Upper lobe of left lung (tissue), 6 donors: ENCODE measurements at regions not wholly inside any gene's neighbourhood (a gene's known extent, or its start where the extent isn't known, plus 50 kb on each side); places are given as distances from the start of the nearest gene placed in this dataset.
A peak's percentile ranks its signal among the peaks of the same experiment; 100 is the strongest.

Experiments used
- ATAC-seq, 2 donors: fragments of 200-7000 bp; cut with Tn5 transposase; one replicate each; pipeline ENCODE4 v1.9.1; 2022; ENCODE audit warnings: mild to moderate bottlenecking in 2 of 2, moderate library complexity in 2 of 2; ENCODE audit not compliant: low FRiP score in 2 of 2
- DNase-seq, 2 donors: peaks; one replicate each; pipeline ENCODE4 v3.0.0-alpha.2; 2019 to 2020
- H3K27ac ChIP-seq, 4 donors: fragments of 200-600 bp; sonication (generic); one replicate each; pipeline ENCODE4 v1.5.1; 2016 to 2019
- H3K27me3 ChIP-seq, 4 donors: fragments of 200-600 bp; sonication (generic); one replicate each; pipeline ENCODE4 v1.5.1; 2017 to 2019
- H3K36me3 ChIP-seq, 4 donors: fragments of 200-600 bp; sonication (generic); one replicate each; pipeline ENCODE4 v1.5.1; 2016 to 2019
- H3K4me1 ChIP-seq, 4 donors: fragments of 200-600 bp; sonication (generic); one replicate each; pipeline ENCODE4 v1.5.1; 2018 to 2019
- H3K4me3 ChIP-seq, 4 donors: fragments of 200-600 bp; sonication (generic); one replicate each; pipeline ENCODE4 v1.5.1; 2017 to 2019; ENCODE audit warnings: mild to moderate bottlenecking in 2 of 4, moderate library complexity in 1 of 4
- H3K9me3 ChIP-seq, 4 donors: fragments of 200-600 bp; sonication (generic); one replicate each; pipeline ENCODE4 v1.5.1; 2018 to 2019
- CTCF ChIP-seq, 6 experiments: fragments of 450-650 bp in 4 of 6; fragments of 200-600 bp in 2 of 6; sonication (generic) in 2 of 6; IDR thresholded peaks; one replicate each; pipeline ENCODE4 v1.5.1; 2016 to 2019; ENCODE audit warnings: antibody characterized with exemption in 6 of 6
- EP300 ChIP-seq, 4 donors: sonication (generic); formaldehyde crosslinking; IDR thresholded peaks; one replicate each; pipeline ENCODE4 v1.5.1; 2017; ENCODE audit warnings: antibody characterized with exemption in 4 of 4, control low read depth in 2 of 4
- POLR2A ChIP-seq, 4 donors: fragments of 450-650 bp; IDR thresholded peaks; one replicate each; pipeline ENCODE4 v1.5.1; 2016 to 2017; ENCODE audit warnings: antibody characterized with exemption in 4 of 4, mild to moderate bottlenecking in 2 of 4
- POLR2AphosphoS5 ChIP-seq, 2 donors: sonication (generic); formaldehyde crosslinking; IDR thresholded peaks; one replicate each; pipeline ENCODE4 v1.5.1; 2017; ENCODE audit warnings: antibody characterized with exemption in 2 of 2
- WGBS, 2 donors: methylation state at CpG; one replicate each; pipeline ENCODE4 v1.1.5; 2017 to 2018; 5-methylcytosine and 5-hydroxymethylcytosine counted together
- donor health status: DM: no; HTN: no; CAD: no; lungs with moderate emphysema.
- donor health status: DM: no; HTN: yes; CAD: no; lungs with severe emphysema.

GRCh38 chr5:52685566-52685965, 102.2 kb upstream of the ITGA1 start:
- 59 to 77% methylated on average over 1 of the region's 1 CpG for WGBS, 2 donors

GRCh38 chr5:52685971-52686370, 101.7 kb upstream of the ITGA1 start:
- DNase-seq (no peak), ATAC-seq (no peak)
- Histone ChIP-seq H3K9me3 (no peaks in the 10 kb centered on the region), H3K4me3 (no peak overlapping the region), H3K27ac (no peak overlapping the region), H3K27me3 (no peaks in the 10 kb centered on the region), H3K4me1 (peaks cover 10 to 14% (median 12%) of the 10 kb centered on the region in 4 donors), H3K36me3 (no peaks in the 10 kb centered on the region)
- TF ChIP-seq POLR2AphosphoS5 (IDR thresholded peaks at IDR 0.05) (no peak), CTCF (IDR thresholded peaks at IDR 0.05) (no peak), EP300 (IDR thresholded peaks at IDR 0.05) (no peak), POLR2A (IDR thresholded peaks at IDR 0.05) (no peak)
- 85 to 90% methylated on average over 4 of the region's 4 CpGs for WGBS, 2 donors

More at GRCh38 chr5:52685566-52685965, 102.2 kb upstream of the ITGA1 start:
- Histone ChIP-seq H3K4me3 (no peak overlapping the region), H3K27me3 (no peaks in the 10 kb centered on the region), H3K4me1 (peaks cover 8 to 10% (median 9%) of the 10 kb centered on the region in 4 donors), H3K9me3 (no peaks in the 10 kb centered on the region), H3K27ac (no peak overlapping the region), H3K36me3 (no peaks in the 10 kb centered on the region)
- TF ChIP-seq CTCF (IDR thresholded peaks at IDR 0.05) (no peak), POLR2AphosphoS5 (IDR thresholded peaks at IDR 0.05) (no peak), POLR2A (IDR thresholded peaks at IDR 0.05) (no peak), EP300 (IDR thresholded peaks at IDR 0.05) (no peak)
- no peak for DNase-seq
- ATAC-seq, result no peak

- TF ChIP-seq POLR2AphosphoS5 (IDR thresholded peaks at IDR 0.05) (no peak), EP300 (IDR thresholded peaks at IDR 0.05) (no peak), POLR2A (IDR thresholded peaks at IDR 0.05) (no peak), CTCF (IDR thresholded peaks at IDR 0.05) (no peak)
- peak in 1 of 2 donors; percentile 31 for ATAC-seq
- Histone ChIP-seq H3K9me3 (no peaks in the 10 kb centered on the region), H3K36me3 (no peaks in the 10 kb centered on the region), H3K4me1 (peaks cover 10 to 29% (median 19%) of the 10 kb centered on the region in 4 donors), H3K27me3 (no peaks in the 10 kb centered on the region), H3K4me3 (no peak overlapping the region), H3K27ac (peak overlapping the region in 2 of 4 donors; percentile 2 to 21)
- DNase-seq, result no peak
- WGBS, 2 donors, result 19 to 22% methylated on average over 2 of the region's 2 CpGs
These were observed 97.4 kb upstream of the ITGA1 start for GRCh38 chr5:52690236-52690768.

GRCh38 chr5:52692039-52692438, 95.7 kb upstream of the ITGA1 start:
- DNase-seq (no peak), ATAC-seq (peak in 1 of 2 donors; percentile 55)
- H3K27me3 ChIP-seq, result no peaks in the 10 kb centered on the region
- no peak overlapping the region for H3K4me3 ChIP-seq
- H3K36me3 ChIP-seq, result no peaks in the 10 kb centered on the region
- no peak overlapping the region for H3K27ac ChIP-seq
- TF ChIP-seq EP300 (IDR thresholded peaks at IDR 0.05), result no peak
- TF ChIP-seq POLR2A (IDR thresholded peaks at IDR 0.05), result no peak
- no peak for TF ChIP-seq POLR2AphosphoS5 (IDR thresholded peaks at IDR 0.05)
- no peak for TF ChIP-seq CTCF (IDR thresholded peaks at IDR 0.05)
- H3K4me1 ChIP-seq, result peaks cover 10 to 29% (median 19%) of the 10 kb centered on the region in 4 donors
- H3K9me3 ChIP-seq, result no peaks in the 10 kb centered on the region

GRCh38 chr5:52692606-52693005, 95.1 kb upstream of the ITGA1 start:
- H3K4me3 ChIP-seq, result no peak overlapping the region
- DNase-seq (no peak), ATAC-seq (no peak)
- no peaks in the 10 kb centered on the region for H3K27me3 ChIP-seq
- H3K4me1 ChIP-seq, result peaks cover 10 to 29% (median 19%) of the 10 kb centered on the region in 4 donors
- H3K36me3 ChIP-seq, result no peaks in the 10 kb centered on the region
- no peaks in the 10 kb centered on the region for H3K9me3 ChIP-seq
- H3K27ac ChIP-seq, result no peak overlapping the region
- 47 to 48% methylated on average over 1 of the region's 1 CpG for WGBS, 2 donors
- TF ChIP-seq CTCF (IDR thresholded peaks at IDR 0.05), result no peak
- TF ChIP-seq POLR2AphosphoS5 (IDR thresholded peaks at IDR 0.05), result no peak
- no peak for TF ChIP-seq EP300 (IDR thresholded peaks at IDR 0.05)
- no peak for TF ChIP-seq POLR2A (IDR thresholded peaks at IDR 0.05)
